ENCODE measurements at regions not wholly inside any gene's neighbourhood (a gene's known extent, or its start where the extent isn't known, plus 50 kb on each side); places are given as distances from the start of the nearest gene placed in this dataset.

DNA sequence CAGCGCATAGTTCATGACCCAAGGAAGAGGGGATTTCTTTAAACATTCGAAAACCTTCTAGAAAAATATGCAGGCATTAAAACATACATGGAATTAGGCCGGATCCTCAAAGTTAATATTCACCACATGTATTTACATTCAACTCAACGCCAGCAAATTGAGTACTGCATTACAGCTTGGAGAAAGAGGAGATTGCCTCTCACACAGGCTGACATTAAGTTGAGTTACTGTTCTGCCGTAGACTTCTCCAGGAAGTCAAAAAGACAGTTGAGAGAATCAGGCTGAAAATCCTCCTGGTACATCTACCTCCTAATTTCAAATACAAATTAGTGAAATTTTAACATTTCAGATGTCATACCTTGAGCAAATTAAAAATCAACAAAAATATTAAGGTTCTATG is 195.7 kb downstream of the URI1 start:
- TF ChIP-seq, protein P1, sequence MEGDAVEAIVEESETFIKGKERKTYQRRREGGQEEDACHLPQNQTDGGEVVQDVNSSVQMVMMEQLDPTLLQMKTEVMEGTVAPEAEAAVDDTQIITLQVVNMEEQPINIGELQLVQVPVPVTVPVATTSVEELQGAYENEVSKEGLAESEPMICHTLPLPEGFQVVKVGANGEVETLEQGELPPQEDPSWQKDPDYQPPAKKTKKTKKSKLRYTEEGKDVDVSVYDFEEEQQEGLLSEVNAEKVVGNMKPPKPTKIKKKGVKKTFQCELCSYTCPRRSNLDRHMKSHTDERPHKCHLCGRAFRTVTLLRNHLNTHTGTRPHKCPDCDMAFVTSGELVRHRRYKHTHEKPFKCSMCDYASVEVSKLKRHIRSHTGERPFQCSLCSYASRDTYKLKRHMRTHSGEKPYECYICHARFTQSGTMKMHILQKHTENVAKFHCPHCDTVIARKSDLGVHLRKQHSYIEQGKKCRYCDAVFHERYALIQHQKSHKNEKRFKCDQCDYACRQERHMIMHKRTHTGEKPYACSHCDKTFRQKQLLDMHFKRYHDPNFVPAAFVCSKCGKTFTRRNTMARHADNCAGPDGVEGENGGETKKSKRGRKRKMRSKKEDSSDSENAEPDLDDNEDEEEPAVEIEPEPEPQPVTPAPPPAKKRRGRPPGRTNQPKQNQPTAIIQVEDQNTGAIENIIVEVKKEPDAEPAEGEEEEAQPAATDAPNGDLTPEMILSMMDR (IDR thresholded peaks at IDR 0.05), result no peak
- no peak for TF ChIP-seq POLR2A (IDR thresholded peaks at IDR 0.05)

Measured in esophagus squamous epithelium (tissue), 4 donors.